ENCODE measurements at regions not wholly inside any gene's neighbourhood (a gene's known extent, or its start where the extent isn't known, plus 50 kb on each side); places are given as distances from the start of the nearest gene placed in this dataset.

- DNase-seq (ENCODE audit: low read depth, low spot score) = peak; percentile 56
Measured at GRCh38 chr9:13718086-13718485, 438.6 kb upstream of the MPDZ start.

GRCh38 chr9:13717322-13718054, 438.0 kb upstream of the MPDZ start:
- peak; percentile 45 for DNase-seq (ENCODE audit: low read depth, low spot score)

GRCh38 chr9:13716601-13717321, 437.3 kb upstream of the MPDZ start:
- DNase-seq (ENCODE audit: low read depth, low spot score) = peak; percentile 12

GRCh38 chr9:13716090-13716489, 436.6 kb upstream of the MPDZ start:
- DNase-seq (ENCODE audit: low read depth, low spot score) = no peak

GRCh38 chr9:13715430-13715829, 435.9 kb upstream of the MPDZ start:
- no peak for DNase-seq (ENCODE audit: low read depth, low spot score)

GRCh38 chr9:13707612-13708576, 428.4 kb upstream of the MPDZ start:
- DNase-seq (ENCODE audit: low read depth, low spot score) = peak; percentile 83

GRCh38 chr9:13705918-13706317, 426.4 kb upstream of the MPDZ start:
- DNase-seq (ENCODE audit: low read depth, low spot score) = peak; percentile 25

- DNase-seq (ENCODE audit: low read depth, low spot score) = peak; percentile 6
Measured at GRCh38 chr9:13705373-13705772, 425.9 kb upstream of the MPDZ start.

- DNase-seq (ENCODE audit: low read depth, low spot score) = no peak
Measured at GRCh38 chr9:13690595-13690994, 411.1 kb upstream of the MPDZ start.

- DNase-seq (ENCODE audit: low read depth, low spot score) = no peak
Measured at GRCh38 chr9:13689925-13690324, 410.4 kb upstream of the MPDZ start.

- DNase-seq (ENCODE audit: low read depth, low spot score) = peak; percentile 20
Measured at GRCh38 chr9:13688990-13689600, 409.6 kb upstream of the MPDZ start.

GRCh38 chr9:13688223-13688989, 408.9 kb upstream of the MPDZ start:
- peak; percentile 32 for DNase-seq (ENCODE audit: low read depth, low spot score)

- DNase-seq (ENCODE audit: low read depth, low spot score) = no peak
Measured at GRCh38 chr9:13684656-13685055, 405.2 kb upstream of the MPDZ start.

- no peak for DNase-seq (ENCODE audit: low read depth, low spot score)
Measured at GRCh38 chr9:13677801-13678200, 398.3 kb upstream of the MPDZ start.

- no peak for DNase-seq (ENCODE audit: low read depth, low spot score)
Measured at GRCh38 chr9:13675638-13676000, 396.1 kb upstream of the MPDZ start.

- no peak for DNase-seq (ENCODE audit: low read depth, low spot score)
Measured at GRCh38 chr9:13674926-13675637, 395.6 kb upstream of the MPDZ start.

- no peak for DNase-seq (ENCODE audit: low read depth, low spot score)
Measured at GRCh38 chr9:13673348-13673747, 393.9 kb upstream of the MPDZ start.

GRCh38 chr9:13665418-13666066, 386.1 kb upstream of the MPDZ start:
- peak; percentile 13 for DNase-seq (ENCODE audit: low read depth, low spot score)

- no peak for DNase-seq (ENCODE audit: low read depth, low spot score)
Measured at GRCh38 chr9:13661014-13661413, 381.5 kb upstream of the MPDZ start.
